HG03175 (cell line): ENCODE measurements at regions not wholly inside any gene's neighbourhood (a gene's known extent, or its start where the extent isn't known, plus 50 kb on each side); places are given as distances from the start of the nearest gene placed in this dataset.

Experiments
- ATAC-seq: cut with Tn5 transposase; IDR thresholded peaks from one replicate; pipeline ENCODE4 v1.9.1; 2021; ENCODE audit warnings: mild to moderate bottlenecking, moderate library complexity; ENCODE audit not compliant: unreplicated experiment

- ATAC-seq: peak; percentile 65
These were observed 150.9 kb upstream of the DTNBP1 start for GRCh38 chr6:15813698-15814097.

- ATAC-seq: no peak
These were observed 148.3 kb upstream of the DTNBP1 start for GRCh38 chr6:15811107-15811506.

GRCh38 chr6:15810618-15811017 is 147.8 kb upstream of the DTNBP1 start:
- no peak for ATAC-seq

- no peak for ATAC-seq
These were observed 146.5 kb upstream of the DTNBP1 start for GRCh38 chr6:15809367-15809766.

GRCh38 chr6:15804164-15805154 is 141.6 kb upstream of the DTNBP1 start:
- ATAC-seq: no peak

- ATAC-seq: no peak
These were observed 139.6 kb upstream of the DTNBP1 start for GRCh38 chr6:15802466-15802865.

GRCh38 chr6:15801912-15802311 is 139.1 kb upstream of the DTNBP1 start:
- no peak for ATAC-seq

- no peak for ATAC-seq
These were observed 138.2 kb upstream of the DTNBP1 start for GRCh38 chr6:15800841-15801617.

GRCh38 chr6:15798533-15799255 is 135.9 kb upstream of the DTNBP1 start:
- ATAC-seq: no peak

- ATAC-seq: no peak
These were observed 134.0 kb upstream of the DTNBP1 start for GRCh38 chr6:15796844-15797243.

- no peak for ATAC-seq
These were observed 133.4 kb upstream of the DTNBP1 start for GRCh38 chr6:15796130-15796771.

GRCh38 chr6:15793826-15794225 is 131.0 kb upstream of the DTNBP1 start:
- ATAC-seq: no peak

GRCh38 chr6:15793288-15793687 is 130.5 kb upstream of the DTNBP1 start:
- ATAC-seq: no peak

GRCh38 chr6:15792842-15793241 is 130.0 kb upstream of the DTNBP1 start:
- ATAC-seq: no peak

GRCh38 chr6:15791448-15792181 is 128.8 kb upstream of the DTNBP1 start:
- no peak for ATAC-seq

GRCh38 chr6:15790116-15790515 is 127.3 kb upstream of the DTNBP1 start:
- no peak for ATAC-seq

- ATAC-seq: no peak
These were observed 124.0 kb upstream of the DTNBP1 start for GRCh38 chr6:15786846-15787245.

GRCh38 chr6:15783484-15783883 is 120.7 kb upstream of the DTNBP1 start:
- ATAC-seq: no peak

GRCh38 chr6:15781890-15782289 is 119.1 kb upstream of the DTNBP1 start:
- ATAC-seq: no peak

GRCh38 chr6:15781333-15781732 is 118.5 kb upstream of the DTNBP1 start:
- ATAC-seq: no peak
